ENCODE measurements at regions not wholly inside any gene's neighbourhood (a gene's known extent, or its start where the extent isn't known, plus 50 kb on each side); places are given as distances from the start of the nearest gene placed in this dataset.

DNA sequence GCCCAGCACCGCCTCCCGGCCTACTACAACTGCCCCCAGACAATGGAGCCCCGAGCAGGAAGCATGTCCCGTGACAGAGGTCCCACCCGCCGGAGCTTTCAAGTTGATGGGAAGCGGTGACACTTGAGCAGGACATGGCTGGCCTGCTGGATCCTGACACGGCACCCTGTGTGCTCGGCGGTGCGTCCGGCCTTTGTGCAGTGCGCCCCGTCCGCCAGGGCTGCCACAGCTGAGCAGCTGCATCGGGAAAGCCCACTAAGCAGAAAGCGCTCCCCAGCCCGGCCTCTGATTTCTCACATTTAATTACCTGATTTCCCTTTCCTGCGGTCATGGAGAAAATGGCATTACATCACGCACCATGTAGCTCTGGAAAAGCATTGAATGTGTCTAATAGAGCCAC is 611.9 kb downstream of the IRX1 start:
- no peak for TF ChIP-seq TAF1 (IDR thresholded peaks at IDR 0.05; ENCODE audit: low read depth)
- no peak for TF ChIP-seq RAD21 (IDR thresholded peaks at IDR 0.05; ENCODE audit: low read depth)
- TF ChIP-seq EP300 (IDR thresholded peaks at IDR 0.05; ENCODE audit: borderline replicate concordance): no peak
- TF ChIP-seq MAX (IDR thresholded peaks at IDR 0.05): no peak
- no peak for TF ChIP-seq REST (IDR thresholded peaks at IDR 0.05; ENCODE audit: low read depth)
- no peak for TF ChIP-seq YY1 (IDR thresholded peaks at IDR 0.05; ENCODE audit: low read depth)
- no peak for TF ChIP-seq FOXM1 (IDR thresholded peaks at IDR 0.05; ENCODE audit: borderline replicate concordance, low read depth)
- TF ChIP-seq, protein P1, sequence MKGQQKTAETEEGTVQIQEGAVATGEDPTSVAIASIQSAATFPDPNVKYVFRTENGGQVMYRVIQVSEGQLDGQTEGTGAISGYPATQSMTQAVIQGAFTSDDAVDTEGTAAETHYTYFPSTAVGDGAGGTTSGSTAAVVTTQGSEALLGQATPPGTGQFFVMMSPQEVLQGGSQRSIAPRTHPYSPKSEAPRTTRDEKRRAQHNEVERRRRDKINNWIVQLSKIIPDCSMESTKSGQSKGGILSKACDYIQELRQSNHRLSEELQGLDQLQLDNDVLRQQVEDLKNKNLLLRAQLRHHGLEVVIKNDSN (IDR thresholded peaks at IDR 0.05): no peak
- TF ChIP-seq CEBPB (IDR thresholded peaks at IDR 0.05): no peak
- TF ChIP-seq TEAD4 (IDR thresholded peaks at IDR 0.05): no peak
- TF ChIP-seq NFIC (IDR thresholded peaks at IDR 0.05): no peak
- TF ChIP-seq ZBTB7A (IDR thresholded peaks at IDR 0.05; ENCODE audit: low read depth): no peak
- TF ChIP-seq TCF12 (IDR thresholded peaks at IDR 0.05; ENCODE audit: low read depth): no peak

Measured in Ishikawa (cell line).